GM18909 (cell line): ENCODE measurements at regions not wholly inside any gene's neighbourhood (a gene's known extent, or its start where the extent isn't known, plus 50 kb on each side); places are given as distances from the start of the nearest gene placed in this dataset.

Experiments used
- ATAC-seq: cut with Tn5 transposase; IDR thresholded peaks from one replicate; pipeline ENCODE4 v1.9.1; 2021; ENCODE audit warnings: mild to moderate bottlenecking; ENCODE audit not compliant: unreplicated experiment, poor library complexity

DNA sequence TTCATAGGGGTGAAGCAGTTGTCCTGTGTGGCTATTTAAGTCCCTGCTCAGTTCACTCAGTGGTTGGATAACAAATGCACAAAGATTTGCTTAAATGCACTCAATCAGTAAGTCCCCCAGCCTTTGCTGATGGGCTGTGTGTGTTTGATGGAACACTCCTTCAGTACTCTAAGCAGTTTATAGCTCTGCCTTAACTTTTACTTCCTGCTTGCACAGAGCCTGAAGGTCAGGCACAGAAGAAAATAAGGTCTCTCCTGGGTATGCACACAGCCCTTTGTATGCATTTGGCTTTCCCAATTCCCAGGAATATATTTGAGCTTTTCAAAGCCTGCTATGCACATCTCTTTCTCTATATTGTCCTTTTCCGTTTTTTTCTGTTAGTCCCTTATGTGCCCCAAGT, 208.7 kb upstream of the STK17B start:
- ATAC-seq: no peak

- ATAC-seq: no peak
Measured at GRCh38 chr2:196380575-196380974, 209.2 kb upstream of the STK17B start.

GRCh38 chr2:196381464-196381863, 210.1 kb upstream of the STK17B start:
- no peak for ATAC-seq

GRCh38 chr2:196383799-196384198, 212.4 kb upstream of the STK17B start:
- no peak for ATAC-seq

- ATAC-seq: peak; percentile 56
Measured at GRCh38 chr2:196384729-196385128, 213.4 kb upstream of the STK17B start.

DNA sequence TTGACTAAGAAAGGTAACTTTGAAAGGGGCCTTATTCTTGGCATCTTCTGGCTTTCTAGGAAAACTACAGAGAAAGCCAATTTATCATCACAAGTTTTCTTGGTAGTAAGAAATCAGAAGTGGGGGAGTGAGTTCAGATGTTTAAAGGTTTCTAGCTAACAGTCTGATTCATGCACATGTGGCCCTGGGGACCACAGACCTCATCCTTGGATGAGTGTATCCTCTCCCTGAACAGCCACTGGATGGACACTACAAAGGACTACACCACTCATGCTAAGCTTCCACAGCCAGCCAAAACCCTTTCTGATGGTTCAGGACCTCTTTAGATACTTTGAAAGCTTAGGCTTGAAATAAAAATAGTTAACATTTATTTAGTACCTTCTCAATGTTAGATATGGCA, 218.3 kb upstream of the STK17B start:
- ATAC-seq: no peak

GRCh38 chr2:196390243-196391148, 219.1 kb upstream of the STK17B start:
- ATAC-seq: peak; percentile 67

- ATAC-seq: peak; percentile 38
Measured at GRCh38 chr2:196391149-196391479, 219.7 kb upstream of the STK17B start.

- no peak for ATAC-seq
Measured at GRCh38 chr2:196399096-196399495, 227.7 kb upstream of the STK17B start.

DNA sequence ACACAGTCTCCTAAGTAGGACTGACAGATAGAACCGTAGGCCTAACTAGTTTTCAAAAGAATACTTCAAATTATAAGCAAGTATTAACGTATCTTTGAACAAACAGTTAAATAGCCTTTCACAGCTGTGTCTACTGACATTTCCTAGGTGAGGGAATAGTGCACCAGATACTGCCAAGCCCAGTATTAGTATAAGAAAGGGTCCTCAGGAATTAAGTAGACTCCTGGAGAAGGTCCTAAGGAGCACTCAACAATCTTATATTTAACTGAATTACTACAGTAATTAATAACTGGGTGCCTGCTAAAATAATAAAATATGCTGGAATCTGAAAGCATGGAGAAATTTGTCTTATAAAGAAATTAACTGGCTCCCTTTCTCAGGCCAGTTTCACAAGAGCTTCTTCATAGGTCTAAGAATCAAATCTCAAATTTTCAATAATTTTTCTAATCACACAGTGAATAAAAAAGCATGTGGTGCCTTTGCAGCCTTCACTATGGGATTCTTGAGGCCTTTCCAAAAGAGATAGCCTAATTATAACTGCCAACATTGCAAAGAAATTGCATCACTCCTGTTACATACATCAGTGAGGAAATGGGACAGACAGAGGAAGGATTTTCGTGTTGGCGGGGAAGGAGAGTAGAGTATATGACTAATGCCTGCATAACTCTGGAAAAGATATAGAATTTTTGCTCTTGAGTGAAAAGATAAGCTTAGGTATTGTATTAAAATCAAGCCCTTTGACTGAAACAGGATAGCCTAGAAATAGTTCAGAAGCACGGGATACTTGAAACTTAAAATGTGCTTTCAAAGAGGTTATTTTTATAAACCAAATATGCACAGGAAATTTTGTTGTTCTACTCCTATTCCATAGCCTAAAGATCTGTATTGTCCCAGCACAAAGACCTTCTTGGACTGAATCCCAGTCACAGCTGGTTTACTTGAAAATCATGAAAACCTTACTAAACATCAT, 228.6 kb upstream of the STK17B start:
- no peak for ATAC-seq

DNA sequence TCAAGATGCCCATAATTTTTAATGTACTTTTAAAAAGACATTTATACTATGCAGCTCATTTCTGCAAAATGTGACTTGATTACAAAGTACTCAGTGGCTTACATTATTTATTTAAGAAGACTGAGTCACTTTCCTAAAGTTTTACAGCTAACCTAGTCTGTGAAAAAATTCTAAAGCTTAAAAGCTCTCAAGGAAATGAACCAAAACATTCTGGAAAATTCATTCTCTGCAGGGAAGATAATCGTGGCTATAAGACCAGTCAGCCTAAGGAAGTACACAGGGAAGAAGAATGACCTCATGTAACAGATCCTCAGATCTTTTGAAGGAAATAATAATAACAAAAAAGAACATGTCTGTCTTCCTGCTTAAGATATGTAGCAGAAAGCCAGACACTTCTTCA, 232.1 kb upstream of the STK17B start:
- no peak for ATAC-seq

- ATAC-seq: no peak
Measured at GRCh38 chr2:196404276-196404675, 232.9 kb upstream of the STK17B start.

DNA sequence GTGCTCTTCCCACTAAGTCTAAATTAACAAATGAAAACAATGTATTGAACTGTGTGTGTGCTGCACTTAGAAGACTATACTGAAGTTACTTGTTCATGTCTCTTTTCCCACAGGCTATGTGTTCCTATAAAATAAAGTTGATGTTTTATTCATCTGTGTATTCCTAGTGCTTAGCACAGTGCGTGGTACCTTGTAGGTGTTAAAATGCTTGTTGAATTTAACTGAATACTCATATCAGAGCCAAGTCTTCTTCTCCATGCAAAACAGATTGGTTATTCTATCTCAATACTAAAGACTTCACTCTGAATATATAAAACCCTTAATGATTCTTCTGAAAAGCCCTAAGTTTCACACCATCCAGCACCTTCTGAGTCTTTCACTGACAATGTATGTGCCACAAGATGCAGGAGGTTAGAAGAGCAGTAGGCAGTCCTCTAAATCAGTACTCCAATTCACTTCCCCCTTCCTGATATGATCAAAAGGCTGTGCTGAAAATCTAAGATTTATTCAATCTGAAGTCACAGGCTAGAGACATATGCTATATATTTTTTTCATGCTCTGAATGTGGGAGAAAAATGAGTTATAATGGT, 231.7 kb upstream of the CCDC150 start:
- ATAC-seq: no peak

GRCh38 chr2:196409376-196409775, 230.1 kb upstream of the CCDC150 start:
- no peak for ATAC-seq

DNA sequence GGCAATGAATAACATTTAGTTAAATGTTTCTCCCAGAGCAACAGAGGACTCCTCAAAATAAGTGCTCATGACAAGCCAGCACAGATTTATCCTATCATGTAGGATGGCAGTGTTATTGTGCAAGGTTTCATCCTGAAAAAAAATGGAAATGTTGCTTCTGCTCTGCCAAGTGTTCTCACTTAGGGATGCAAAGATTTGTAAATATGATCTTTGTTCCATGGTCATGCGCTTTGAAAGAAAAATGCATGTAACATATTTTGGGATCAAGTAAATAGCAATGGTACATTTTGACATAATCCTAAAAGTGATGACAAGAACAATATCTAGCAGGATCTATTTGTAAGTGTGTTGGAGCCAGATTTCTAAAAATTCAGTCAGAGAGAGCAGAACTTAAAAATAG, 229.5 kb upstream of the CCDC150 start:
- no peak for ATAC-seq

GRCh38 chr2:196413821-196414274, 225.7 kb upstream of the CCDC150 start:
- peak; percentile 93 for ATAC-seq

DNA sequence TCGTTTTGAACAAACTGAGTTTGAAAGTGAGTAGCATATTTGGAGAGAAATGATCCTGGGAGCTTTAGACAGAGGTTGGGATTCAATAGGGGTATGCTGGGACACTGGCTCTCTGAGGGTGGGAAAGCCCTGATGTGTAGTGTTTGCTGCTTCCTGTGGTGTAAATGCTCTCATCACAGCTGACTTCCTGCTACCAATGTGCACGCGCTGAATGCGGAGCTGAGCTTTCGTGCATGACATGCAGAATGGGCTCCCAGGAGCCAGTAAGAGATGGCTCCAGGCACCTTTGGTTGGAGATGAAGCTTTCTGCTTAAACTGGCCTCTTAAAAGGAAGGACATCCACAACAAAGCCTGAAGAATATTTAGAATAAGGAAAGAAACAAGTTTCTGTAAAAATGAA, 224.1 kb upstream of the CCDC150 start:
- peak; percentile 72 for ATAC-seq

GRCh38 chr2:196420143-196420542, 219.4 kb upstream of the CCDC150 start:
- ATAC-seq: no peak

GRCh38 chr2:196421880-196422279, 217.6 kb upstream of the CCDC150 start:
- no peak for ATAC-seq

DNA sequence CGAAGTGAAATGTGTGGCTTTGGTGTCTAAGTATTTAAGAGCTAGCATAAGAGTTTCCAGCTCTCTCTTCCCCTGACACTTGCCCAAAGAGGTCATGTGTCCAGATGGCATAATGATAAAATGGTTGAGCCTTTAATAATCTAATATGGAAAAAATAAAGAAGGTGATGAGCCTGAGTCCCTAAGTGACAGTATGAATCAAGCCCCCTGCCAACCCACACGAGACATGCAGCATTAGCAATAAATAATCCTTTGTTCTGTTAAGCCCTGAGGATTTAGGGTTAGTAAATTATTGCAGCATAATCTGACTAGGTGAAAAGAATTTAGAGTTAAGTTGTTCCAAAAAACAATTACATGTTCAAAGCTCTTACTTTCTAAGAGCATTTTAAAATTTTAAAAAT, 217.2 kb upstream of the CCDC150 start:
- ATAC-seq: no peak

DNA sequence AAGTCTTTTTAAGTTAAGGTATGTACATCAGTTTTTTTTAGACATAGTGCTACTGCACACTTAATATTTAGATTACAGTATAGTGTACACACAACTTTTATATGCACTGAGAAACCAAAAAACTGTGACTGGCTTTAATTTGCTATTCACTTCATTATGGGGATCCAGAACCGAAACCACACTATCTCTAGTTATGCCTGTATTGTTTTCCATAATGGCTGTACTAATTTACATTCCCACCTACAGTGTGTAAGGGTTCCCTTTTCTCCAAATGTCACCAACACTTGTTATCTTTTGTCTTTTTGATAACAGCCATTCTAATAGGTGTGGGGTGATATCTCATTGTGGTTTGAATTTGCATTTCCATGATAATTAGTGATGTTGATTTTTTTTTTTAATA, 213.4 kb upstream of the CCDC150 start:
- no peak for ATAC-seq
